Inflammatory macrophage treated with lipopolysaccharide for 1 hour (primary cell): ENCODE measurements at regions not wholly inside any gene's neighbourhood (a gene's known extent, or its start where the extent isn't known, plus 50 kb on each side); places are given as distances from the start of the nearest gene placed in this dataset.

Experiments used
- DNase-seq, 2 donors: peaks; one replicate each; pipeline ENCODE4 v3.0.0-alpha.2; 2020 to 2022

DNA sequence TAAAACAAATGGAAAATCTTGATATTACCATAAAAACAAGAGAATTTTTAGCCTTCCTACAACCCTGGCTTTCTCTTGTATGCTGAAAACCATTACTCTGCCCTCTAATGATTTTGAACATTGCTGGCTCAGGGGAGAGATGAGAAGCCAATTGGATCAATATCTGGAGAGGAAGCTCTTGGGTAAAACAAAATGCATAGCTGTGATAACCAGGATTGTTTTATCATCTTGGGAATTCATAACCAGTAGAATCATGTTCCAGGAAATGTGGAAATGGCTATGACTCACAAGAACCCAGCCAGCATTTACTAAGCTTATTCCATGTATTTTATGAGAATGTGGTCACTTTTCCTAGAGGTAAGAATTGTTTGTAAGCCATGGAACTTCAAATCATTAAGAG, 51.1 kb upstream of the CTNND2 start:
- DNase-seq: no peak
